Colonic mucosa (tissue), 4 donors: ENCODE measurements at regions not wholly inside any gene's neighbourhood (a gene's known extent, or its start where the extent isn't known, plus 50 kb on each side); places are given as distances from the start of the nearest gene placed in this dataset.

Experiments used
- DNase-seq: peaks from one replicate; pipeline ENCODE4 v3.0.0-alpha.2; 2020
- H3K27ac ChIP-seq: fragments of 200-600 bp; one replicate; pipeline ENCODE4 v1.8.0; 2021
- H3K27me3 ChIP-seq: fragments of 200-600 bp; one replicate; pipeline ENCODE4 v1.8.0; 2021
- H3K36me3 ChIP-seq: fragments of 200-600 bp; one replicate; pipeline ENCODE4 v1.8.0; 2021
- H3K4me1 ChIP-seq: fragments of 200-600 bp; one replicate; pipeline ENCODE4 v1.8.0; 2021; ENCODE audit warnings: mild to moderate bottlenecking
- H3K4me3 ChIP-seq: fragments of 200-600 bp; one replicate; pipeline ENCODE4 v1.8.0; 2021
- H3K9ac ChIP-seq, 2 donors: one replicate each; pipeline ENCODE4 v1.7.0; 2013; ENCODE audit warnings: control low read depth in 2 of 2, low read depth in 2 of 2, low read length in 2 of 2
- H3K9me3 ChIP-seq: fragments of 200-600 bp; one replicate; pipeline ENCODE4 v1.8.0; 2021
- intact Hi-C: fragments of 100-400 bp; cut with DNase I; formaldehyde crosslinking; loops from one replicate; pipeline ENCODE4 v1.14.1; 2022
- TF ChIP-seq, protein P1 (sequence below): fragments of 200-600 bp; IDR thresholded peaks from one replicate; pipeline ENCODE4 v1.8.0; 2022; ENCODE audit warnings: antibody characterized with exemption, mild to moderate bottlenecking
- donor health status: healthy.
- donor health status: DM: no; HTN: no; CAD: no.
- donor health status: DM: no; HTN: no; CAD: no.

DNA sequence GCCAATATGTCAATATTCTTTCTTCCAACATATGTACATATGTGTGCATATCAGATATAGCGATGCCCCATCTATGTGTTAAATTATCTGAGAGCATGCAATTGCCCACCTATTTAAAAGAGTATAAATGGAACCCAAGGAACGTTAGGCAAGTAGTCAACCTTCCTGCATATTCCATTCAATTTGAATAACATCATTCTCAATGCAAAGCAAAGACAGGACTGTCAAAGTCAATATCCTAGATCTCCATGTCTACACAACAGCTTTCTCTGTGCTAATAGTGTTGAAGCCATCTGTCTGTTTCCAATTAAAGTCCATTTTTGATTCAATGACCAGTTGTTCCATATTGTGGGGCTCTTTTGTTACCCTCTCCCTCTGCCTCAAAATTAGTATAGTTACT, 85.3 kb upstream of the COX7C start:
- TF ChIP-seq, protein P1, sequence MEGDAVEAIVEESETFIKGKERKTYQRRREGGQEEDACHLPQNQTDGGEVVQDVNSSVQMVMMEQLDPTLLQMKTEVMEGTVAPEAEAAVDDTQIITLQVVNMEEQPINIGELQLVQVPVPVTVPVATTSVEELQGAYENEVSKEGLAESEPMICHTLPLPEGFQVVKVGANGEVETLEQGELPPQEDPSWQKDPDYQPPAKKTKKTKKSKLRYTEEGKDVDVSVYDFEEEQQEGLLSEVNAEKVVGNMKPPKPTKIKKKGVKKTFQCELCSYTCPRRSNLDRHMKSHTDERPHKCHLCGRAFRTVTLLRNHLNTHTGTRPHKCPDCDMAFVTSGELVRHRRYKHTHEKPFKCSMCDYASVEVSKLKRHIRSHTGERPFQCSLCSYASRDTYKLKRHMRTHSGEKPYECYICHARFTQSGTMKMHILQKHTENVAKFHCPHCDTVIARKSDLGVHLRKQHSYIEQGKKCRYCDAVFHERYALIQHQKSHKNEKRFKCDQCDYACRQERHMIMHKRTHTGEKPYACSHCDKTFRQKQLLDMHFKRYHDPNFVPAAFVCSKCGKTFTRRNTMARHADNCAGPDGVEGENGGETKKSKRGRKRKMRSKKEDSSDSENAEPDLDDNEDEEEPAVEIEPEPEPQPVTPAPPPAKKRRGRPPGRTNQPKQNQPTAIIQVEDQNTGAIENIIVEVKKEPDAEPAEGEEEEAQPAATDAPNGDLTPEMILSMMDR: no peak

DNA sequence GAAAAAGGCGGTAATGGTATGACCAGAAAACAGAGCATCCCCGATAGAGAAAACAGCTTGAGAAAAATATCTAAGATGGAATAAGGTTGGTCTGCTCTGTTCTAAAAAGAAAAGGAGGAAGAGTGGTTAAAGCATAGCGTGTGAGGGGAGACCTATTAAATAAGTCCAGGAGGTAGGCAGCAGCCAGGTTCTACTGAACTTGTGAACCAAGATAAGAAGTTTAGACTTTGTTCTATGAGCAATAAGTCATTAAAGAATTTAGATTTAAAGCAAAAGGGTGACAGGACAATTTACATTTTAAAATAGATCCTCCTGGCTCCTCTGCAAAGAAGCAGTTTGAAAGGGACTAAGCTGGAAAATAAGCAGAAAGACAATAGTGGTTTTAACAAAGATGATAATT, 81.3 kb upstream of the COX7C start:
- intact Hi-C loops: no loop called here
- Histone ChIP-seq H3K27ac (no peak overlapping the region), H3K9me3 (no peaks in the 10 kb centered on the region), H3K36me3 (no peaks in the 10 kb centered on the region), H3K4me1 (no peaks in the 10 kb centered on the region), H3K9ac (no peak overlapping the region), H3K4me3 (no peak overlapping the region), H3K27me3 (no peaks in the 10 kb centered on the region)
- no peak for DNase-seq
- TF ChIP-seq, protein P1: no peak

More for the DNA sequence above, 85.3 kb upstream of the COX7C start:
- Histone ChIP-seq H3K4me1 (no peaks in the 10 kb centered on the region), H3K27ac (no peak overlapping the region), H3K9ac (no peak overlapping the region), H3K4me3 (no peak overlapping the region), H3K36me3 (no peaks in the 10 kb centered on the region), H3K27me3 (no peaks in the 10 kb centered on the region), H3K9me3 (no peaks in the 10 kb centered on the region)
- no peak for DNase-seq
- intact Hi-C loops: no loop called here

DNA sequence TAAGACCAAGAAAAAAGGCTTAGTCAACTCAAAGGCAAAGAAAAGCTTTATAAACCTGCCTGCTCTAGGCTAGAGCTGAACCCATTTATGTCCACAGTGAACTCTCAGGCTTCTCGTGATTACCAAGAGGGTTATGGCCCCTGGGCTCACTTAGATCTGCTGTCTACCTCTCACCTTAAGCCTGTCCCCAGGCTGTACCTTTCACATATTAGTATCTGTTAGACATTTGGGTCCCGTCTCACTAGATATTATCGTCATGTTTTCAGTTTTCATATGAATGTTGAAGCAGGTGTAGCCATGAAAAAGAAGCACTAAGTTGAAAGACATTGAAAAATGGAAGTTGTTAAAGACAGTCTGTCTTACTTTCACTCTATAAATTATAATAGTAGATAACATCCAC, 75.2 kb upstream of the COX7C start:
- DNase-seq: no peak
- no peaks in the 10 kb centered on the region for H3K36me3 ChIP-seq
- H3K27ac ChIP-seq: no peak overlapping the region
- TF ChIP-seq, protein P1: no peak
- H3K4me3 ChIP-seq: no peak overlapping the region
- H3K27me3 ChIP-seq: no peaks in the 10 kb centered on the region
- H3K4me1 ChIP-seq: no peaks in the 10 kb centered on the region
- intact Hi-C loops: no loop called here
- no peaks in the 10 kb centered on the region for H3K9me3 ChIP-seq
- no peak overlapping the region for H3K9ac ChIP-seq

DNA sequence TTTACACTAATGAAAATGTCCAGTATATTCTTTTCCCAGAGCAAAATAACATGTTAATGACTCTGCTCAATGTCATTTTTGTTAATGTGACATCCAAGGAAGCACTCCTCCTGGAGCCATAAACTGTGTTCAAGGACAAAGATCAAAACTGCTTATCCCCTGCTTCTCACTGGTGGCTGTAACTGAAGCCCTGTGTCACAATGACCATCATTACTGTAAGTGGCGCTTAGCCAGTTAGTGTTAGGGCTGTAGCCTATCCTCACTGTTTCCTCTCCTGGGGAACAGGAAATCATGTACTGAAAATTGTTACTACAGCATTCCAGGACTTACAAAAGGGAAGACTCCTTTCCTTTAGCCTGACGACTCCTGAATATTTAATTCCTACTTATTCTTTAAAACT, 71.7 kb upstream of the COX7C start:
- intact Hi-C loops: no loop called here
- TF ChIP-seq, protein P1: no peak
- Histone ChIP-seq H3K27me3 (no peaks in the 10 kb centered on the region), H3K27ac (no peak overlapping the region), H3K9ac (no peak overlapping the region), H3K4me3 (no peak overlapping the region), H3K4me1 (no peaks in the 10 kb centered on the region), H3K36me3 (no peaks in the 10 kb centered on the region), H3K9me3 (no peaks in the 10 kb centered on the region)
- no peak for DNase-seq

DNA sequence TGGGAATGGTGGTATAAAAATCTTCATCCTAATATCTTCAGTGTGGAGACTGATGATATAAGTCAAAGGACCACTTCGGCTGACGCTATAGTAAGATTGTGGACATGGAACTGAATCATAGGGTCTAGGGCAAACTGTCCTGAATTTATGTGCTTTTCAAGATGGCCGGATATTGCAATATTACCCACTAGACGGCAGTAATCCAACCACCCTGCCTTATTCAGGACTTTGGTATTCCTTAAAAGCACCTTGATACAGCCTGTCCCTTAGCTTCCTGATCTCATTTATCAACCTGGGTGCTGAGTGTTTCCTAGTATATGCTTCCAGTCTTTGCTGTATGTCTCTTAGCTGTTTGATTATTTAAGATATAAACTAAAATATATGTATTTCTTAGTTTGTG, 71.2 kb upstream of the COX7C start:
- no peak for DNase-seq
- TF ChIP-seq, protein P1: no peak
- Histone ChIP-seq H3K9ac (no peak overlapping the region), H3K27me3 (no peaks in the 10 kb centered on the region), H3K36me3 (no peaks in the 10 kb centered on the region), H3K4me3 (no peak overlapping the region), H3K4me1 (no peaks in the 10 kb centered on the region), H3K27ac (no peak overlapping the region), H3K9me3 (no peaks in the 10 kb centered on the region)
- intact Hi-C loops: no loop called here

DNA sequence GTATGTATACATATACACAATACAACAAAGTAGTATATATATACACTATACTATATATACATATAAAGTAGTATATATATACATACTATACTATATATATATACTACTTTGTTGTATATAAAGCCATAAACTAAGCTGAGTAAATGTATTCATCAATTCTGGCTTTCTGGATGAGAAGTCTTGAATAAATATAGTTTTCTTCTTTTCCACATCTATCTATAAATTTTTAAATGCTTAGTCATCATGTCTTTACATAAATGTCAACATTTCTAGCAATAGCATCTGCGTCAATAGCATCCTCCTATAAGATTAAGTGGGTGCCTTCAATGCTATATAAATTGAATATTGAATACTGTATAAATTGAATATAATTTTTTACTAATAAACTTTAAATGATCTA, 63.1 kb upstream of the COX7C start:
- Histone ChIP-seq H3K4me1 (no peaks in the 10 kb centered on the region), H3K9ac (no peak overlapping the region), H3K27me3 (no peaks in the 10 kb centered on the region), H3K9me3 (no peaks in the 10 kb centered on the region), H3K36me3 (no peaks in the 10 kb centered on the region), H3K27ac (no peak overlapping the region), H3K4me3 (no peak overlapping the region)
- intact Hi-C loops: no loop called here
- DNase-seq: no peak
- TF ChIP-seq, protein P1: no peak
